Embryonic facial prominence (tissue), 1 donor: ENCODE measurements at regions not wholly inside any gene's neighbourhood (a gene's known extent, or its start where the extent isn't known, plus 50 kb on each side); places are given as distances from the start of the nearest gene placed in this dataset.

Experiments used
- DNase-seq: peaks from one replicate; pipeline ENCODE4 v3.0.0-alpha.2; 2016; ENCODE audit errors: extremely low spot score

DNA sequence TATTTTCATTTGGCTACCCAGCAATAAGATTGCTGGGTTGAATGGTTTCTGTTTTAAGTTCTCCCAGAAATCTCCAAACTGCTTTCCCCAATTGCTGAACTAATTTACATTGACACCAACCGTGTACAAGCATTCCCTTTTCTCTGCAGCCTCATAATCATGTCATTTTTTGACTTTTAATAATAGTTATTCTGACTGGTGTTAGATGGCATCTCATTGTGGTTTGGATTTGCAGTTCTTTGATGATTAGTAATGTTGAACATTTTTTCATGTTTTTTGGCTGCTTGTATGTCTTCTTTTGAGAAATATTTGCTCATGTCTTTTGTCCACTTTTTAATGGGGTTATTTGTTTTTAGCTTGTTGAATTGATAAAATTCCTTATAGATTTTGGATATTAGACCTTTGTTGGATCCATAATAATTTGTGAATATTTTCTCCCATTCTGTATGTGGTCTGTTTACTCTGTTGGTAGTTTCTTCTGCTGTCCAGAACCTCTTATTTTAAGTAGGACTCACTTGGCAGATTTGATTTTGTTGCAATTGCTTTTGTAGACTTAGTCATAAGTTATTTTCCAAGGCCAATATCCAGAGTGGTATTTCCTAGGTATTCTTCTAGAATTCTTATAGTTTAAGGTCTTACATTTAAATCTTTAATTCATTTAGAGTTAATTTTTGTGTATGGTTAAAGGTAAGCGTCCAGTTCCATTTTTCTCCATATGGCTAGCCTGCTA, 793.7 kb downstream of the BRINP1 start:
- no peak for DNase-seq

DNA sequence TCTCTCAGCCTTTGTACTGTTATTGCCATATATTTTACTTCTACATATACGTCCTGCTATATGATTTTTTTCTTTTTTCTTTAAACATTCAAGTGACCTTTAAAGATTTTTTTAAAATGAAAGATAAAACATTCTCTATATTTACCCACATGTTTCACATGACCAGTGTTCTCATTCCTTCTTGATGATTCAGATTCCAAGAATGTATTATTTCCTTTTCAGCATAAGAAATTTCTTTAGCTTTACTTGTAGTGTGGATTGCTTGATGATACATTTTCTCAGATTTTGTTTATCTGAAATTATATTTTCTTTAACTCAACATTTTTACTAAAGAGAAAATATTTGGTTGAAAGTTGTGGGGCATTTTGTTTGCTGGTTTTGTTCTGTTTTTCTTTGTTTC, 792.1 kb downstream of the BRINP1 start:
- no peak for DNase-seq

DNA sequence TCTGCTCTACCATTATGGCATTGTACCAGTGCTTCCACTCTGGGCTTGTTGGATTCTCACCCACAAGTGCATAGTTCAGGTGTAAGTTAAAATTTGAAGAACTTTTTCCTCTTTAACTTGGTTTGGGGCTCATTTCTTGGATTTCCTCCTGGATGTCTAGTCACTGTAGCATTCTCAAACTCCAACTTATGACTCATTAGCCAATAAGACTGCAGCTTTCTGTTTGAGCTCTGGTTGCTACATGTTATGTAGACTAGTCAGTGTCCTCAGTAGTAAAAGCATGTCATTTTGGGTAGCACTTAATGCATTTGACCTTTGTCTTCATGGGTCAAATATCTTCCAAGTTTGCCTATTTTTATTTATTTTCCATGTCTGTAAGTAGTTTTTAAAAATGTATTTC, 790.8 kb downstream of the BRINP1 start:
- no peak for DNase-seq

DNA sequence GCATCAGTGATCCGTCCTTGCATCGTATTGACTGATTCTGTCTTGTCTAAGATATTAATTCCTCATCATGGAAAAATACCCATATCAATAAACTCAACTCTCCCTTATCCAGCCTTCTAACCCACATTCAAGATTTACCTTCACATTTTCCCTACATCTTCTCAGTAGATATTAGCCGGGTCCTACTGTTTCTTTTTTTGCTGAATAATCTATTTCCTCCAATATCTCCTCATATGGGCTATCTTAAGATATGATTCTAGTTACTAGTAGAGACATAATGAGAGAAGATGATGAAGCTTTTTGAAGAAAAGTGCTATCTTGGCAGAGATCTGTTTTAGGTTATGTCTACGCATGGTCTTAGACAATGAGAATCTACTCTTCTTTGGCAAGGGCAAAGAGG, 785.8 kb downstream of the BRINP1 start:
- no peak for DNase-seq

DNA sequence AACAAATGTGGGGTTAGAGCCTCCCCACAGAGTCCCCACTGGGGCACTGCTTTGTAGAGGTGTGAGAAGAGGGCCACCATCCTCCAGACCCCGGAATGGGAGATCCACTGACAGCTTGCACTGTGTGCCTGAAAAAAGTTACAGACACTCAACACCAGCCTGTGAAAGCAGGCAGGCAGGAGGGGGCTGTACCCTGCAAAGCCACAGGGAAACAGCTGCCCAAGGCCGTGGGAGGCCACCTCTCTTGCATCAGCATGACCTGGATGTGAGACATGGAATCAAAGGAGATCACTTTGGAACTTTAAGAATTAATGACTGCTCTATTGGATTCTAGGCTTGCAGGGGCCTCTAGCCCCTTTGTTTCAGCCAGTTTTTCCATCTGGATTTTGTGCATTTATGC, 782.3 kb downstream of the BRINP1 start:
- DNase-seq = no peak

DNA sequence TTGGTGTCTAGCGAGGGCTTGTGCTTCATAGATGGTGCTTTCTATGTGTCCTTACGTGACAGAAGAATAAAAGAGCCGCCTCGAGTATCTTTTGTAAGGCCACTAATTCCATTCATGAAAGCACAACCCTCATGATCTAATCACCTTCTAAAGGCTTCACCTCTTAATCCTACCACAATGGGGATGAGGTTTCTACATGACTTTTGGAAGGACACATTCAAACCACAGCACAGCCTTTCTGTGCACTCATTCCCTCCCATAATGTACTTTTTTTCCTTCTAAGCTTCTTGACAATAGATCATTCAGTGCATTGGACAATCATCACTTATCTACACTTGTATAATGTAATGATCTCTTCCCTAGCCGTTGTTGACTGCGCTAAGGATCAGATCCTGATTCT, 774.8 kb downstream of the BRINP1 start:
- no peak for DNase-seq

DNA sequence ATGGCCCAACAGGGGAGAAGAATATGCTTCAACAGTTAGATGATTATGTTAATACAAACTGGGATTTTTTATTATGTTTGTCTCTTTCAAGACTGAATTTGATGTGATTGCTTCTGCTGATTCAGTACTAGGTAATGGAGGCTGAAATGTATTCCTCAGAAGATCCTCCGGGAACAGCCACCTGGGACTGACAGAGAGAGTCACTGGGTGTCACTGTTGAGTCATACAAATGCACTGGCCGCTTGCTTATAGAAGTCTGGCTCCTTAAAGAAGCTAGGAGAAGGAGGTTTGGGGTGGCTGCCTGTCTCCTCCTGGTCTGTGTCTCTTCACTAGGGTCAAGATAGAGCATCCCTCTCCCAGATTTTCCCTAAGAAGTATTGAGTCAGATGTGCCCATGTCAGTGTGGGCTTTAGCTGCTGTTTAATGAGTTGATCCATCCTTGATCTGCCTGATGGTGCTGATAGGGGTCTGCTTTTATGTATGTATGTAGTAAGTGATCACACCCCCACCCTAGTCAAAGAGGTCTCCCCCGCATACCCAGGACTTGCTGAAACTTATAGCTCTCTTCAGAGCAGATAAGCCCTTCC, 773.4 kb downstream of the BRINP1 start:
- DNase-seq = no peak

DNA sequence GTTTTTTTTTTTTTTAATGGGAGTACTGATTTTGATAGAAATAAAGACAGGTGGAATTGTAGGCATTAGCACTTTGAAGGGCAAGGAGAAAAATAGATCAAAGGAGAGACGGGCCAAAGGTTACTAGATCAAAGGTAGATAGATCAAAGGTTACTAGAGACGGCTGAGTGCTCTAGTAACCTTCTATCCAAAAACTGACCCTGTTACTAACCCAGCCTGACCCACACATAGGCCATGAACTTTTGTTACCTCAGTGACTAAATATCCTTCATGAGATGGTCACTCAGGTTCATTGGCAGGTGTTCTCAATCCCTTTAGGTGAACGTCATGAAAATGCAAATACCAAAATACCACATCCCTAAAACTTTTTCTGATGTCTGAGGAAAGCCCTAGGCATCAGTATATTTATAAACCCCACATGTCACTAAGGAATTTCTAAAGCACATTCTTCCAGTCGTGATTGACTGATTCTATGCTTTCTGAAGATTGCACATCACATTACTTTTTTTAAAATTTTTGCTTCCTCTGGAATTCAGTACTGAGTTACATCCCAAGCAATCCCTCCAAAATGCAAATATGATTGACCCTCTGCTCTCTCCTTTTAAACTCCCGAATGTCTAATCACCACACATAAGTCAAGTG, 772.7 kb downstream of the BRINP1 start:
- DNase-seq = no peak

DNA sequence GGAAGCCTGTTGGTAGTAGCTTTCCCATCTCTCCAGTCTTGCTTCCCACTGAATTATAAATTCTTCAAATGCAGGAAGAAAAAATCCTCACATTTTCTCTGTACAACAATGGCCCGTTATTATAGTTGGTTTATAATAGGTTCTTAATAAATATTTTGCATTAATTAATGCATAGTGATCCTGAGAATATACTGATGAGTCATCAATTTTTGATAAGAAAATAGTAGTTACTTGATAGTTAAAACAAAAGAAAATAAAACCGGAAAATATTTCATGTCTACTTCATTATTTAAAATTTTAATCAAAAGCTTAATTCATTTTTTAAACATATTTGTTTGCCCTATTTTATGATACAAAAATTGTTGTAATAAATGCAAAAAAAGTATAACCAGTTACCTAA, 762.6 kb downstream of the BRINP1 start:
- no peak for DNase-seq

DNA sequence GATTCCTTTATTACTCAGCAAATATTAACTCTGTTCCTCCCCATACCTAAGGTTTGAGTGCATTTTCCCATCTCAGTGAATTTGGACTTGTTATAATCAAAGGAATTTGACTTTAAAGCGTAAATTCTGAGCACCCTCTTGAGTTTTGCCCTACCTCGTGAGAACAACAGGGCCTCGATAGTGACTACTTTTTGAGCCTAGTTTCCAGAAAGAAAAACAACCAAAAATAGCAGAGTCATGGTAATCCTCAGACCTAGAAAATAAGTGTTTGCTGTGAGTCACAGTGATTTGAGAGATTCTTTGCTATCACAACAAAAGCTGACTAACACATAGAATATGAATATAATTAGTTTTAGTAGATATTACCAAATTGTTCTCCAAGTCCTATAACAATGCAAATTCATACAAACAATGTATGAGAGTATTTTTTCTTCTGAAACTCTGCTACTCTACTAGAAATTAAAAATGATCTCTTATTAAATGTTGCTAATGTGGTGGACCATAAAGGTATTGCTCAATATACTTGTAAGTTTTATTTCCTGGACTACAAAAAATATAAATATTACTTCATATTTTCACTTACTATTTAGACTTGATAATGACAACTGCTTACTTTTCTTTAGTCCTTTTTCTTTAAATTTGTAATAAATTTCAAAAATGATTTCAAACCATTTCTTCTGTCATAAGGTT, 759.7 kb downstream of the BRINP1 start:
- no peak for DNase-seq

DNA sequence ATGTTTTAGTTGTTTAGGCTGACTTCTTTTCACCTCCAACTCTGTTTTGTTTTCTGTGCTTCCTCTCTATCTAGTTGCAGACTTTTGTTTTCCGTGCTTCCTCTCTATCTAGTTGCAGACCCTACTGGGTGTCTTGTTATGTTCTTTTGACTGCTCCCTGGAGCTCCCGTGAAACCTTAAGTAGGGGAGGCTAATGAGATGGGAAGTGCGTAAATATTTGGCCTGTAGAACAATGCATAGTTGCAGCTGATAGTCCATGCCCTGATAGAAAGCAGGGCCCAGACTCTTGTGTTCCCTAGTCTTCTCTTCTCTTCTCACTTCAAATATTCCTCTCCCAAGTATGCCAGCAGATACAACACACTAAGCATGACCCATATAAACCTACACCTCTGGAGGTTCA, 757.0 kb downstream of the BRINP1 start:
- no peak for DNase-seq

DNA sequence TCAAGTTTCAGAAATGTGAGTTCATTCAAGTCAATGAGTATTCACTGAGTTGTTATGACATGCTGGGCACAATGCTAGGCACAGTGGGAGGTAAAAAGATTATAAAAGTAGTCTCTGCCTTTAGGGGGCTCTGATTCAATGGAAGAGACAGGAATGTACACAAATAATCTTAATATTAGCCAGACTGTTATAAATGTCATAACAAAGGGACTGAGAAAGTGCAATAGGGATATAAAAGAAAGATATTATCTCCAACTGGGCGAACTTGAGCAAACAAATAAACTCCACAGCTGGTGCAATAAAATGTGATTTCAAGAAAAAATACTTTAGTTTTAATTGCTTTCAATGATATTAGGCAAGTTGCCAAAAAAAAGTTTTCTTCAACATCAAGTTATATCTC, 755.2 kb downstream of the BRINP1 start:
- no peak for DNase-seq

DNA sequence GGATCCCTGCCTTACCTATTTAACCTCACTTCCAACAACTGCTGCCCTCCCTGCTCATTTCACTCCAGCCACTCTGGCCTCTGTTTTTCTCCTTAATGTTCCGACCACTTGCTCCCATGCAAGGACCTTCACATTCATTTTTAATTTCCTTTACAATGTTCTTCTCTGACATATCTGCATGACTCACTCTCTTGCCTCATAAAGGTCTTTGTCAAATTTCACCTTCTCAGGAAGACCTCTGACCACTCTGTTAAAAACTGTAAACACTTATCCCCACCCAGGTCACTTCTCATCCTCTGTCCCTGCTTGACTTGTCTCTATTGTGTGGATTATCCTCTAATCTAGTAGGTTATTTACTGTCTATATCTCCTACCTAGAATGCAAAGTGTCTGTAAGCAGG, 751.2 kb downstream of the BRINP1 start:
- DNase-seq = no peak

DNA sequence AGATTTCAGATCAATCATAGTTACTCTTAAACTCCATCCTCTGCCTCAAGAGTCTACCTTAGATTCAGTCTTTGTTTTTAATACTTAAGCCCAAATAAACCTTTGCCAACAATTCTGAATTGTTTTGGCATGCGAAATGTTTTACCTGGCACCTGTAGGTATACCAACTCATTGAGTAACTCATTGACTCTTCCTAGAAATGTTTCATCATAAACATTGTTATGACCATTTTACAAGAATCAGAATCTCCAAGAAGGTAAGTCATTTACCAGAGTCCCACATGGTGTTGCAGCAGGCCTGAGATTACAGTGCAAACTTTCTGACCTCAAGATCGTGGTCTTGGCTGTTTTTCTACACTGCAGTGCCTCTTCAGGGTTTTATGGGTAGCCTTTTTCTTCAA, 750.4 kb downstream of the BRINP1 start:
- no peak for DNase-seq

DNA sequence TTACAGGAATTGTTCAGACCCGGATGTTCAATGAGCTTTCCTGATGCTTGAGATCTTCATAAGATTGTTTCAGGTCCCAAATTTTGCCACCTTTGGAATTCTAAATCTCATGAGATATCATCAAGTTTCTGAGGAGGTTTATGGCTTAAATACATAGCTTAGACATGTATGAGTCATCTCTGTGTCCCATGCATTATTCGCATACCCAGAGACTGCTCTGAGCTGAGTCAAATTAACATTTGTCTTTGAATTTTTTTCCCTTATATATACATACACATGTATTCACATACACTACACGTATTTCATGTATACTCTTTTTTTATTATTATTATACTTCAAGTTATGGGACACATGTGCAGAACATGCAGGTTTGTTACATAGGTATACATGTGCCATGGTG, 744.6 kb downstream of the BRINP1 start:
- no peak for DNase-seq

DNA sequence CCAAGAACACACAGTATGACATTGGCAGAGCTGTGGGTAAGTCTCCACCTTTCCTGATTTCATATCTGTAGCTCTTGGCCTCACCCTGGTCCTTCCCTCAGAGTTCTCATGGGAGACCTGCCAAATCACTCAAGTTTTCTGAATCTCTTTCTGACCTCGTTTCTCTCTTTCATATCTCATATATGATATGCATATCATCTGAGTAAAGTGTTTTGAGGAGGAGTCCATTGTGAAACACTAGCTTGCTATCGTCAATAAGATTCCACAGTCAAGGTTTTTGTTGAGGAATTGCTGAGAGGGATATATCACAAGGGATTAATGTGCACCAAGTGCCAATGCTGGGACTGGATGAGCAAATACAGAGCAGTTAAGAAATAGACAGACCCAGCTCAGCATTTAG, 739.2 kb downstream of the BRINP1 start:
- no peak for DNase-seq

DNA sequence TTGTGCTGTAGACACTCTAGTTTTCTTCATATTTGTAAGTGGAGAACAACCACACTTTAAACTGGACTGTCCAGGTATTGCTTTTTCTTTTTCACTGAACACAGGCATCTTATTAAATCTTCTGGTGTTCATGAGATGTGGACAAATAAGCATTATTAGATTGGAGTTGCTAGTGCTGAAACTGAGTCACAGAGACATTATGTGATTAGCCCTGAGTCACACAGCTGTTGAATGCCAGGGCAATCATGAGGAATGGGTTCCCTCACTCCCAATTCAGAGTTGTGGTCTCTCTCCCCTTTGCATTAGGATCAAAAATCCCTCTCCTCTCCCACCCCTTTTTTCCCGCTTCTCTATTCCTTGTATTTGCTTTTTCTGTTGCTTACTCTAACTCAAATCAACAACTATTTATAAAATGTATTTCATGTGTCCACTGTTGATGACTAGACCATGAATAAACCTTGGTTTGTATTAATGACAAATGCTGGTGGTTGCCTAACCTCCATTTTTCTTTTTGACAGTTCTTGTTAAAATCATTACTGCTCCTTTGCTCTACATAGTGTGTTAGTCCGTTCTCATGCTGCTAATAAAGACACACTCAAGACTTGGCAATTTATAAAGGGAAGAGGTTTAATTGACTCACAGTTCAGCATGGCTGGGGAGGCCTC, 738.2 kb downstream of the BRINP1 start:
- DNase-seq = no peak

DNA sequence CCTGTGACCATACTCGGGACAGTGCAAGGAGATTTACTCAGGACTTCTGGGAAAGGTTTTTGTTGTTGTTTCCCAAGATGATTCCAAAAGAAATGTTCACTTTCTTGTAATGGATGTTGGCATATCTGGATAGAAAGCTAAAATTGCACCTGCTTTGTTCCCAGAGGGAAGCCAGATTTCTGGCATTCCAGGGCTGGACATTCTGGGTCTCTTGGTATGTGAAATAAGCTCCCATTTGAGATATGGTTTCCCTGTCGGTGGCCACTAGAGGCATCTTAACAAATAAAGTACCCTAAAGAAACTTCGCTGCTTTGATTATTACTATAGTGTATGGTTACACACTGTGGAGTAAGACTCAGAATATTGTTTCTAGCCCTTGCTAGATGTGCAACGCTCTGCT, 737.3 kb downstream of the BRINP1 start:
- no peak for DNase-seq

DNA sequence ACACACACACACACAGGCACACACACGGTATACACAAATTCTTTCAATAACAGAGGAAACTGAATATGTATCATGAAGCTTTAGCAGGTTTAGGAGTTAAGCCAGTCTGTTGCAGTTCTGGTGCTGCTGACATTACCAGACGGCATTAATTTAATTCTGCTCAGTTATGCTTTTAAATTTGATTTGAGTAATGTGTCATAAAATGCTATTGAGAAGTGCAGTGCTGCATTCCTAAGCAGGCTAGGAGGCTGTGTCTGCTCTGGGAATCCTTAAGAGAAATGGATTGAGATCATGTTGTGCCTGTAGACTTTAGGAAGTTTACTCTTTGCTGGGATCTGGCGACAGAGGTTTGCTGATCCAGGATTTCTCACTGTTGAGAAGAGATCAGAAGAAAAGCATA, 733.8 kb downstream of the BRINP1 start:
- DNase-seq = no peak

DNA sequence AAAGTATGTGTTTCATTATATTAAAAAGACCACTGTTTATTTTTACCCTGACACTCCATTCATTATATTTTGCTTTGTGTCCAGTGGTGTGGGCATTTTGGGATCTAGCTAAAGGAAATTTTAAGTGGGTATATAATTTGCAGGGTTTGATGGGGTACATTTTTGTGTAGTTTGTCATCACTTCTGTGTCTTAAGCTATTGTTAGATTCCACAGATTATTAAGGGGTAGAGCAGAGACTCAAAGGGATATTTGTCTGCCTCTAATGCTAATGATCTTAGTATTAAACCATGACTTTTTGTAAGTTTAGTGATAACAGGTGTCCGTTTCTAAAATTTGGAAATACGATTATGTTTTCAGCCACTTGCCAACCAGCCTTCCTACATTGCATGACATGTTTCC, 731.6 kb downstream of the BRINP1 start:
- DNase-seq = no peak

DNA sequence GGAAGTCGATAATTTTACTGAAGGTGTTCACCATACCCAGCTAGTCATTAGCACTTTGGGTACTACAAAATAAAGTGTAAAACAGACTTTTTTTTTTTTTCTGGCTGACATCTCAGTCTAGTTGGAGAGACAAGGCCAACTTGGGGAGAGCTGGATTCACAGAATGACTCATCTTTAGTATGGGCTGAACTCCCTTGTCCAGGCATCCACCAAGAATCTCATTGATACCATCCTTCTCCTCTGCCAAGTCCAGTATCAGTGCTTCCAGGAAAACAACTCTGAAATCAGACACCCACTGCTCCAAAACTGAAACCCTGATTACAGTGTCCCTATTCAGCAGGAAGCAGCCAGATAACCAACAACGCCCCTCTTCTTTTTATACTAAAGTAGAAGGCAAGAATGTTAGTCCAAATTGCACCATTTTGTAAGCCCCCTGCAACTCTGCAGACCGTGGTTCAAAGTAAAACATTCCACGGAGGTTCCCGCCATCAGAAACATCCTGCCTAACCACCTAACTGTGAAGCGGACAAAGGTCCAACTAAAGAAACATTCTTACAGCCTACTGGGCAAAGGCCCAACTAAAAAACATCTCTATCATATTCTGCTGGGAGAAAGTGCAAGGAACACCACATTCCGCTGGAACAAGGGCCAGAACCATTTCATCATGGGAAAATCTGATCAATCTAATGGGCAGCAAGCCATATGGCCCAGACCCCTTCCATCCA, 728.2 kb downstream of the BRINP1 start:
- no peak for DNase-seq

DNA sequence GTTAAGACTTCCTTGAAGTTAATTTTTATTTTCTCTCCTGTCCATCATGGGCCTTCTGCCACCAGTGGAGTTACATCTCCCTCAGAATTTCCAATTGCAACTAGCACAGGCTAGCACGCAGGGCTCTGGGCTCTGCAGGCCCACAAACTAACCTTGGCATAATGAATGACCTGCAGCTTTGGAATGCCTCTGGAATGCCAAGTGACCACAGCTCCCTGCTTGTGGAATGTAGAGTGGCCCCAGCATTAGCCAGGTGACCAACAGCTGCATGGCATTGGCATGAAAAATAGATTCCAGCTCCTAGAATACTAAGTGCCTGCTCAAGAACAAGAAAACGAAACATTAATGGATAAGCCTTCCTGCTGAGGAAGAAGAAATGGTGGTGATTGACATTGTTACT, 726.1 kb downstream of the BRINP1 start:
- no peak for DNase-seq
